K562 (cell line): ENCODE measurements at regions not wholly inside any gene's neighbourhood (a gene's known extent, or its start where the extent isn't known, plus 50 kb on each side); places are given as distances from the start of the nearest gene placed in this dataset.

Source experiments
- ATAC-seq: fragments of 200-7000 bp; cut with Tn5 transposase; 3 replicates; pipeline ENCODE4 v1.9.1; 2020; ENCODE audit warnings: moderate library complexity
- BruUV-seq: library from RNA; stranded (reverse); fragments of 400-500 nt; replicated peaks from 2 replicates; lab custom pipeline; 2021; lab: Mats Ljungman, UMichigan
- CTCF ChIA-PET: fragments of 300-600 bp; formaldehyde crosslinking; extraction: SDS; loops from one replicate; lab custom pipeline; 2021; ENCODE audit warnings: low intra/inter-chr PET ratio; lab: Yijun Ruan, JAX
- POLR2A ChIA-PET: fragments of 300-600, 350-650 bp; sonication (Branson Sonifier 250); formaldehyde crosslinking; extraction: SDS; loops from one replicate; lab custom pipeline; 2021; ENCODE audit warnings: antibody characterized with exemption, inconsistent platforms; lab: Yijun Ruan, JAX
- DNase-seq, 4 experiments: peaks; one replicate each; pipeline versions ENCODE4 v3.0.0 to v3.0.0-alpha.2; 2011 to 2018; ENCODE audit warnings: low spot score in 3 of 4, mixed read lengths in 3 of 4; ENCODE audit errors: extremely low read depth in 1 of 4
- FAIRE-seq: peaks from 2 replicates; lab custom pipeline; 2011; peaks lifted over from hg19 to GRCh38; lab: Jason Lieb, UNC
- H2AFZ ChIP-seq: 2 replicates; pipeline ENCODE4 v1.6.0; 2011; ENCODE audit warnings: low read depth, low read length, control low read depth, inconsistent platforms
- H3K27ac ChIP-seq: fragments of 200-600 bp; 3 replicates; pipeline ENCODE4 v1.8.0; 2011; ENCODE audit warnings: low read depth, mild to moderate bottlenecking, control low read depth, inconsistent platforms, low read length, moderate library complexity, mixed read lengths; ENCODE audit errors: extremely low read depth
- H3K27me3 ChIP-seq, 2 experiments: fragments of 300-600 bp in 1 of 2; 2 replicates in 1 of 2; 3 replicates in 1 of 2; pipeline versions ENCODE4 v1.6.0 to v1.8.0; 2011; ENCODE audit warnings: inconsistent platforms in 2 of 2, low read length in 2 of 2, mild to moderate bottlenecking in 1 of 2, mixed read lengths in 1 of 2, moderate library complexity in 1 of 2; ENCODE audit not compliant: control insufficient read depth in 2 of 2, insufficient read depth in 2 of 2
- H3K36me3 ChIP-seq: fragments of 300-600 bp; 3 replicates; pipeline ENCODE4 v1.8.0; 2011; ENCODE audit warnings: mild to moderate bottlenecking, low read length, inconsistent platforms; ENCODE audit not compliant: control insufficient read depth, insufficient read depth
- H3K4me1 ChIP-seq, 2 experiments: fragments of 200-600 bp in 1 of 2; replicated peaks in 1 of 2; 2 replicates in 1 of 2; 3 replicates in 1 of 2; pipeline versions ENCODE4 v1.5.1 to v1.8.0; 2011; ENCODE audit warnings: inconsistent platforms in 2 of 2, low read length in 2 of 2, mild to moderate bottlenecking in 1 of 2, mixed read lengths in 1 of 2, moderate library complexity in 1 of 2; ENCODE audit not compliant: control insufficient read depth in 2 of 2, insufficient read depth in 2 of 2
- H3K4me2 ChIP-seq: 2 replicates; pipeline ENCODE4 v1.6.1; 2011; ENCODE audit warnings: low read length, control low read depth, inconsistent platforms, mixed read lengths; ENCODE audit not compliant: insufficient read depth
- H3K4me3 ChIP-seq: fragments of 200-600 bp; sonication (generic), shearing (Covaris generic); 2 replicates; pipeline ENCODE4 v1.5.1; 2016; ENCODE audit warnings: control low read depth, inconsistent platforms
- H3K79me2 ChIP-seq: fragments of 200-600 bp; 3 replicates; pipeline ENCODE4 v1.8.0; 2011; ENCODE audit warnings: low read length, inconsistent platforms; ENCODE audit not compliant: control insufficient read depth, insufficient read depth
- H3K9ac ChIP-seq, 2 experiments: 2 replicates each; pipeline versions ENCODE4 v1.6.0 to v1.6.1; 2011; ENCODE audit warnings: low read depth in 2 of 2, low read length in 2 of 2, control low read depth in 1 of 2, inconsistent platforms in 1 of 2, mild to moderate bottlenecking in 1 of 2, mixed read lengths in 1 of 2; ENCODE audit not compliant: insufficient read depth in 1 of 2
- H3K9me1 ChIP-seq: one replicate; pipeline ENCODE4 v1.6.0; 2011; ENCODE audit warnings: inconsistent platforms, mild to moderate bottlenecking, low read length, moderate library complexity; ENCODE audit not compliant: control insufficient read depth, insufficient read depth
- H3K9me3 ChIP-seq: replicated peaks from 2 replicates; pipeline ENCODE4 v1.5.1; 2011; ENCODE audit warnings: low read depth, low read length, inconsistent platforms; ENCODE audit not compliant: control insufficient read depth, insufficient read depth
- H4K20me1 ChIP-seq: replicated peaks from 2 replicates; pipeline ENCODE4 v1.6.1; 2011; ENCODE audit warnings: low read length, inconsistent platforms, mixed read lengths; ENCODE audit not compliant: control insufficient read depth, insufficient read depth
- CREBBP ChIP-seq: IDR thresholded peaks from one replicate; pipeline ENCODE4 v1.6.1; 2012; ENCODE audit warnings: low read depth, mild to moderate bottlenecking, control low read depth, inconsistent platforms, low read length
- ESRRB ChIP-seq: fragments of 250-450 bp; sonication (Bioruptor Pico); IDR thresholded peaks from 2 replicates; pipeline ENCODE4 v1.5.0; 2020; ENCODE audit warnings: mild to moderate bottlenecking, moderate library complexity, borderline replicate concordance
- ILK ChIP-seq: fragments of 450-650 bp; IDR thresholded peaks from 2 replicates; pipeline ENCODE4 v1.6.1; 2016; ENCODE audit warnings: missing genetic modification characterization, low read depth, mild to moderate bottlenecking, missing compliant biosample characterization, moderate library complexity, borderline replicate concordance
- SMARCE1 ChIP-seq: fragments of 450-650 bp; IDR thresholded peaks from 2 replicates; pipeline ENCODE4 v1.7.1; 2016; ENCODE audit warnings: mild to moderate bottlenecking
- SNRNP70 ChIP-seq: fragments of 200-400 bp; formaldehyde crosslinking; optimal IDR thresholded peaks from 2 replicates; pipeline ENCODE3; 2017; ENCODE audit warnings: low read depth, low read length
- SRSF3 ChIP-seq: fragments of 200-400 bp; formaldehyde crosslinking; IDR thresholded peaks from 2 replicates; pipeline ENCODE4 v1.6.1; 2016; ENCODE audit warnings: mild to moderate bottlenecking, low read length, moderate library complexity; ENCODE audit not compliant: insufficient read depth
- TAL1 ChIP-seq: fragments of 450-650 bp; IDR thresholded peaks from 2 replicates; pipeline ENCODE4 v1.6.1; 2016; ENCODE audit warnings: mild to moderate bottlenecking
- ZNF174 ChIP-seq: fragments of 250-450 bp; sonication (Bioruptor Pico); IDR thresholded peaks from 2 replicates; pipeline ENCODE4 v1.4.0; 2020; ENCODE audit warnings: mild to moderate bottlenecking
- ZNF589 ChIP-seq: fragments of 200-800 bp; sonication (Bioruptor generic); IDR thresholded peaks from 2 replicates; pipeline ENCODE4 v1.6.1; 2016; ENCODE audit warnings: low read depth, missing genetic modification characterization, missing compliant biosample characterization
- WGBS: fragments of 100-300 bp; shearing (Covaris generic); methylation state at CpG from one replicate; pipeline ENCODE4 v1.1.6; 2016; ENCODE audit warnings: low coverage, mixed read lengths; ENCODE audit not compliant: insufficient coverage; ENCODE audit errors: missing lambda C conversion rate; 5-methylcytosine and 5-hydroxymethylcytosine counted together
- in situ Hi-C: fragments of 300-500 bp; cut with MboI; formaldehyde crosslinking; loops from 4 replicates; pipeline ENCODE4 v1.15.0; 2018; ENCODE audit warnings: inconsistent platforms, mixed read lengths
- intact Hi-C: fragments of 100-400 bp; cut with micrococcal nuclease; formaldehyde crosslinking; loops from 2 replicates; pipeline ENCODE4 v1.14.2; 2022

DNA sequence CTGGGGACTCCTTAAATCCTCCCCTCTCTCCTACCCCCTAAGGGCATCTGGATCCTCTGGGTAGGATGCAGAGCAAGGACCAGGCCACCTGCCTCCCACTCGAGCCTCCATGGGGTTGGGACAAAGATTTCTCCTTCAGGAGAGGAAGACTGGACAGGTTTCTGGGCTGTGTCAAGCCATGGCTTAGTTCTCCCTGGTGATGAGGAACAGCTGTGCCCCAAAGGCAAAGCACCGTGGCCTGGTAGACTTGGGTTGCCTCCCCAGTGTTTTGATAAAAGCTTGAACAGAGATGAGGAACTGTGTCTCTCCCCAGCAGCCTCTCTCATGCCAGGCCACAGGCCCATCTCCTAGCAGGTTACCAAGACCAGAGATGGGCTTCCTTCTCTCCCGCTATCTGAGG is 238.3 kb downstream of the WDR11 start:
- TF ChIP-seq ESRRB (no peak), CREBBP (no peak), ZNF174 (CRISPR knock-in tag) (no peak), ZNF589 (no peak), SMARCE1 (no peak), SNRNP70 (no peak), ILK (no peak), SRSF3 (no peak), TAL1 (no peak)
- Histone ChIP-seq H3K4me1 (no peaks in the 10 kb centered on the region), H3K4me2 (no peak overlapping the region), H3K27me3 (no peaks in the 10 kb centered on the region), H4K20me1 (no peaks in the 10 kb centered on the region), H3K27ac (no peak overlapping the region), H3K9me1 (no peaks in the 10 kb centered on the region), H2AFZ (no peak overlapping the region), H3K36me3 (no peaks in the 10 kb centered on the region), H3K9ac (no peak overlapping the region), H3K9me3 (no peaks in the 10 kb centered on the region), H3K79me2 (no peaks in the 10 kb centered on the region), H3K4me3 (no peak overlapping the region)
- ChIA-PET POLR2A (no interaction called here), CTCF (no interaction called here)
- intact Hi-C loops = no loop called here
- 0% methylated on average over 1 of the region's 3 CpGs for WGBS
- no TSS peak for BruUV-seq
- DNase-seq (no peak), FAIRE-seq (no peak), ATAC-seq (no peak)
- in situ Hi-C loops = no loop called here
